ENCODE measurements at regions not wholly inside any gene's neighbourhood (a gene's known extent, or its start where the extent isn't known, plus 50 kb on each side); places are given as distances from the start of the nearest gene placed in this dataset.

- Histone ChIP-seq H3K9me3 (no peaks in the 10 kb centered on the region), H3K4me3 (no peak overlapping the region), H3K36me3 (no peaks in the 10 kb centered on the region), H3K4me1 (no peaks in the 10 kb centered on the region), H3K27me3 (no peaks in the 10 kb centered on the region), H3K27ac (no peak overlapping the region)
- TF ChIP-seq, protein P1, sequence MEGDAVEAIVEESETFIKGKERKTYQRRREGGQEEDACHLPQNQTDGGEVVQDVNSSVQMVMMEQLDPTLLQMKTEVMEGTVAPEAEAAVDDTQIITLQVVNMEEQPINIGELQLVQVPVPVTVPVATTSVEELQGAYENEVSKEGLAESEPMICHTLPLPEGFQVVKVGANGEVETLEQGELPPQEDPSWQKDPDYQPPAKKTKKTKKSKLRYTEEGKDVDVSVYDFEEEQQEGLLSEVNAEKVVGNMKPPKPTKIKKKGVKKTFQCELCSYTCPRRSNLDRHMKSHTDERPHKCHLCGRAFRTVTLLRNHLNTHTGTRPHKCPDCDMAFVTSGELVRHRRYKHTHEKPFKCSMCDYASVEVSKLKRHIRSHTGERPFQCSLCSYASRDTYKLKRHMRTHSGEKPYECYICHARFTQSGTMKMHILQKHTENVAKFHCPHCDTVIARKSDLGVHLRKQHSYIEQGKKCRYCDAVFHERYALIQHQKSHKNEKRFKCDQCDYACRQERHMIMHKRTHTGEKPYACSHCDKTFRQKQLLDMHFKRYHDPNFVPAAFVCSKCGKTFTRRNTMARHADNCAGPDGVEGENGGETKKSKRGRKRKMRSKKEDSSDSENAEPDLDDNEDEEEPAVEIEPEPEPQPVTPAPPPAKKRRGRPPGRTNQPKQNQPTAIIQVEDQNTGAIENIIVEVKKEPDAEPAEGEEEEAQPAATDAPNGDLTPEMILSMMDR (IDR thresholded peaks at IDR 0.05) = no peak
- TF ChIP-seq POLR2A (IDR thresholded peaks at IDR 0.05) = no peak
- no peak for DNase-seq
Observed at GRCh38 chr2:150626934-150627411, 139.5 kb upstream of the RND3 start.

- Histone ChIP-seq H3K4me1 (no peaks in the 10 kb centered on the region), H3K9me3 (no peaks in the 10 kb centered on the region), H3K36me3 (no peaks in the 10 kb centered on the region), H3K27ac (no peak overlapping the region), H3K4me3 (no peak overlapping the region), H3K27me3 (no peaks in the 10 kb centered on the region)
- DNase-seq = no peak
- TF ChIP-seq POLR2A (IDR thresholded peaks at IDR 0.05) = no peak
- TF ChIP-seq, protein P1 (IDR thresholded peaks at IDR 0.05) = no peak
Observed at GRCh38 chr2:150625741-150626140, 138.3 kb upstream of the RND3 start.

GRCh38 chr2:150625303-150625702 lies 137.8 kb upstream of the RND3 start:
- Histone ChIP-seq H3K27ac (no peak overlapping the region), H3K9me3 (no peaks in the 10 kb centered on the region), H3K4me3 (no peak overlapping the region), H3K36me3 (no peaks in the 10 kb centered on the region), H3K4me1 (no peaks in the 10 kb centered on the region), H3K27me3 (no peaks in the 10 kb centered on the region)
- DNase-seq = no peak
- TF ChIP-seq, protein P1 (IDR thresholded peaks at IDR 0.05) = no peak
- TF ChIP-seq POLR2A (IDR thresholded peaks at IDR 0.05) = no peak

DNA sequence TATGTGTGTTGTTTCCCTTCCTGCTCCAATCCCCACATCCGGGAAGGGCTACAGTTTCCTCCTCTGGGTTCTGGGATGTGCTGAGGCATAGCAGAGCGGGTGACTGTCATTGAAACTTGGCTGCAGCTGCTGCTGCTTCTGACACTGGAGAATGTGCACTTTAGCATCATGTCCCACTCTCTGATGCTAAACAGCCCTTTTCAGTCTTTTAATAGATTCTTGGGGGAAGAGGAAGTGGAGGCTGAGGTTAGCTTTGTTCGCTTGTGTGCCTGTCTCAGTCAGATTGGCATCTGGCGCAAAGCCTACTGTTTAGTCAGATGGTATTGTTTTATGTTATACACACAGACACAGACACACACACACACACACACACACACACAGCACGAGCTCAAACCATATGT lies 136.5 kb upstream of the RND3 start:
- no peak for TF ChIP-seq POLR2A (IDR thresholded peaks at IDR 0.05)
- TF ChIP-seq, protein P1 (IDR thresholded peaks at IDR 0.05) = no peak
- Histone ChIP-seq H3K4me1 (no peaks in the 10 kb centered on the region), H3K27ac (no peak overlapping the region), H3K27me3 (no peaks in the 10 kb centered on the region), H3K4me3 (no peak overlapping the region), H3K36me3 (no peaks in the 10 kb centered on the region), H3K9me3 (no peaks in the 10 kb centered on the region)
- DNase-seq = no peak

GRCh38 chr2:150621526-150622213 lies 134.2 kb upstream of the RND3 start:
- no peak overlapping the region for H3K27ac ChIP-seq
- H3K4me1 ChIP-seq = no peaks in the 10 kb centered on the region
- no peak for DNase-seq
- no peaks in the 10 kb centered on the region for H3K9me3 ChIP-seq
- H3K36me3 ChIP-seq = no peaks in the 10 kb centered on the region
- no peak overlapping the region for H3K4me3 ChIP-seq
- no peak for TF ChIP-seq POLR2A (IDR thresholded peaks at IDR 0.05)
- TF ChIP-seq, protein P1 (IDR thresholded peaks at IDR 0.05) = no peak
- H3K27me3 ChIP-seq = no peaks in the 10 kb centered on the region
